ENCODE measurements at regions not wholly inside any gene's neighbourhood (a gene's known extent, or its start where the extent isn't known, plus 50 kb on each side); places are given as distances from the start of the nearest gene placed in this dataset.
"Not testable (repeated sequence)": the region's sequence is repeated elsewhere in the genome, so short reads cannot be mapped to it uniquely, and the experiment has no call there.

- no peak for DNase-seq (ENCODE audit: low spot score in 2 of 2)
- TF ChIP-seq POLR2A (IDR thresholded peaks at IDR 0.05): no peak
- TF ChIP-seq CTCF (IDR thresholded peaks at IDR 0.05): no peak
- intact Hi-C loops (cut with DNase I; ENCODE audit: low total_unique reads): no loop called here
- no peak overlapping the region for H3K4me3 ChIP-seq (ENCODE audit: low read depth, poor library complexity, severe bottlenecking)
- 79 to 84% methylated on average over 6 of the region's 6 CpGs for WGBS, 2 donors
These were observed 531.5 kb upstream of the B3GAT1 start for GRCh38 chr11:134943544-134943943.

- 74% methylated on average over 12 of the region's 12 CpGs for WGBS, 2 donors
- peak in 1 of 2 donors; percentile 34 for DNase-seq (ENCODE audit: low spot score in 2 of 2)
- no peak overlapping the region for H3K4me3 ChIP-seq (ENCODE audit: low read depth, poor library complexity, severe bottlenecking)
- intact Hi-C loops (cut with DNase I; ENCODE audit: low total_unique reads): no loop called here
- TF ChIP-seq POLR2A (IDR thresholded peaks at IDR 0.05): no peak
- no peak for TF ChIP-seq CTCF (IDR thresholded peaks at IDR 0.05)
These were observed 530.6 kb upstream of the B3GAT1 start for GRCh38 chr11:134942681-134943080.

- DNase-seq (ENCODE audit: low spot score in 2 of 2): peak in 1 of 2 donors; percentile 54
- WGBS, 2 donors: 40 to 52% methylated on average over 18 of the region's 18 CpGs
- H3K4me3 ChIP-seq (ENCODE audit: low read depth, poor library complexity, severe bottlenecking); intact Hi-C loops (cut with DNase I; ENCODE audit: low total_unique reads): not testable (repeated sequence)
These were observed 530.0 kb upstream of the B3GAT1 start for GRCh38 chr11:134941936-134942600.

GRCh38 chr11:134941326-134941725, 529.3 kb upstream of the B3GAT1 start:
- H3K4me3 ChIP-seq (ENCODE audit: low read depth, poor library complexity, severe bottlenecking): no peak overlapping the region
- DNase-seq (ENCODE audit: low spot score in 2 of 2): peak in 1 of 2 donors; percentile 70
- no peak for TF ChIP-seq POLR2A (IDR thresholded peaks at IDR 0.05)
- no peak for TF ChIP-seq CTCF (IDR thresholded peaks at IDR 0.05)
- intact Hi-C loops (cut with DNase I; ENCODE audit: low total_unique reads): no loop called here
- 63 to 89% methylated on average over 5 of the region's 5 CpGs for WGBS, 2 donors

GRCh38 chr11:134940441-134941126, 528.5 kb upstream of the B3GAT1 start:
- DNase-seq (ENCODE audit: low spot score in 2 of 2): peak in 1 of 2 donors; percentile 59
- TF ChIP-seq POLR2A (IDR thresholded peaks at IDR 0.05) (no peak), CTCF (IDR thresholded peaks at IDR 0.05) (no peak)
- intact Hi-C loops (cut with DNase I; ENCODE audit: low total_unique reads): no loop called here
- WGBS, 2 donors: 74 to 75% methylated on average over 15 of the region's 15 CpGs
- H3K4me3 ChIP-seq (ENCODE audit: low read depth, poor library complexity, severe bottlenecking): no peak overlapping the region

GRCh38 chr11:134939905-134940304, 527.9 kb upstream of the B3GAT1 start:
- TF ChIP-seq POLR2A (IDR thresholded peaks at IDR 0.05) (no peak), CTCF (IDR thresholded peaks at IDR 0.05) (no peak)
- intact Hi-C loops (cut with DNase I; ENCODE audit: low total_unique reads): no loop called here
- H3K4me3 ChIP-seq (ENCODE audit: low read depth, poor library complexity, severe bottlenecking): no peak overlapping the region
- WGBS, 2 donors: 44 to 46% methylated on average over 6 of the region's 6 CpGs
- DNase-seq (ENCODE audit: low spot score in 2 of 2): peak in 1 of 2 donors; percentile 77

All from lower leg skin (tissue), 4 donors.